GM12872 (cell line): ENCODE measurements at regions not wholly inside any gene's neighbourhood (a gene's known extent, or its start where the extent isn't known, plus 50 kb on each side); places are given as distances from the start of the nearest gene placed in this dataset.

Experiments used
- TF ChIP-seq, protein P1 (sequence below): IDR thresholded peaks from 3 replicates; pipeline ENCODE4 v1.5.1; 2011; ENCODE audit warnings: low read depth, mild to moderate bottlenecking, low read length, moderate library complexity; ENCODE audit not compliant: insufficient read depth

DNA sequence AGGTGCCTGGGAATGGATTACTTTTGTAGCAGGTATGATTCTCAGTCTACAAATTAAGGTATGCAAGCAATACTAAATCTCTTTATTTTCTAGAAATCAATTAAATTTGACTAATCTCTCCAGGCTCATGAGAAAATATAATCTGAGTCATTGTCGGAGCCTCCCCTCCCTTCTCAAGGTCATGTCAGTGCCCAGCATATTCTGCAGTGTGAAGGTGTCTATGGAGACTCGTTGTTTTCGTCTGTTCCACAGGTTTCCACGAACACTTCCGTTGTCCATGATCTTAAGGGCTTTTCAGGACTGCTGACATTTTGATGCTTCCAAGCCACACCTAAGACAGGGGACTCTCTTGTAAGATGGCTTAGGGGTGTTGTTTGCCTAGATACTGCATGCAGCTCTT lies 56.6 kb upstream of the SCOC start:
- TF ChIP-seq, protein P1, sequence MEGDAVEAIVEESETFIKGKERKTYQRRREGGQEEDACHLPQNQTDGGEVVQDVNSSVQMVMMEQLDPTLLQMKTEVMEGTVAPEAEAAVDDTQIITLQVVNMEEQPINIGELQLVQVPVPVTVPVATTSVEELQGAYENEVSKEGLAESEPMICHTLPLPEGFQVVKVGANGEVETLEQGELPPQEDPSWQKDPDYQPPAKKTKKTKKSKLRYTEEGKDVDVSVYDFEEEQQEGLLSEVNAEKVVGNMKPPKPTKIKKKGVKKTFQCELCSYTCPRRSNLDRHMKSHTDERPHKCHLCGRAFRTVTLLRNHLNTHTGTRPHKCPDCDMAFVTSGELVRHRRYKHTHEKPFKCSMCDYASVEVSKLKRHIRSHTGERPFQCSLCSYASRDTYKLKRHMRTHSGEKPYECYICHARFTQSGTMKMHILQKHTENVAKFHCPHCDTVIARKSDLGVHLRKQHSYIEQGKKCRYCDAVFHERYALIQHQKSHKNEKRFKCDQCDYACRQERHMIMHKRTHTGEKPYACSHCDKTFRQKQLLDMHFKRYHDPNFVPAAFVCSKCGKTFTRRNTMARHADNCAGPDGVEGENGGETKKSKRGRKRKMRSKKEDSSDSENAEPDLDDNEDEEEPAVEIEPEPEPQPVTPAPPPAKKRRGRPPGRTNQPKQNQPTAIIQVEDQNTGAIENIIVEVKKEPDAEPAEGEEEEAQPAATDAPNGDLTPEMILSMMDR: no peak

DNA sequence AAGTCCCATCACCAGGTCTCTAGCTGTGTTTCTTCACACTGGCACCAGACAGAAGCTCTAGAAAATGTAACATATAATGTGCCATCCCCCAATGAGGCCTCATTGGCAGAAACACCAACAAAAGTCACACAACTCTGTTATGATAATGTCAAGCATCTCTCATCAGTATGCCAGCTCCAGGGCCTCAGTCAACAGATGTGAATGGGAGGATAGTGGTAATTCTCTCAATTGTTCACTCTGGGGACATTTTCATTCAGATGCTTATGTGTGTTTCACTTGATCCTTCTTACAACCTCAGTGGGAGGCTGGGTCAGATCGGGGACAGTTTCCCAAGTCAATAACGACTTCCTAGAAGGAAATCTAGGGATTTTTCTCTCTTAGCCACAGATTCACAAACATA lies 57.5 kb upstream of the SCOC start:
- TF ChIP-seq, protein P1: no peak

DNA sequence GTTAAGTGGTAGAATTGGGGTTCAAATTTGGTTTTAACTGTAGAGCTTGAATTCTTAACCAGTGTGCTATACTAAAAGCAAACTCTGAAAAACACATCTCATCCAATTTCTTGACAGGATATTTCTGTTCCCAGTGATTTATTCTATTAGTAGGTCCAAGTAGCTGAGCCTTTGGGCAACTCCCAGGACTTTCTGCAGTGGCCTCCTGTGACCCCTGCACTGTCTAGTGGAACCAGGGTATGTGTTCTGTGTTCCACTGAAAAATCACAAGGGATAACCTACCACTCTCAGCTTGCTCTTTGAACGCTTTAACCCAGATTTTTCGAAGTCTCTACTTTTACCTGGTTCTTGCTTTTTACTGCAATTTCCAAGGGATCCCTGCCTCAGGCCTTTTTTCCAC lies 58.0 kb upstream of the SCOC start:
- TF ChIP-seq, protein P1: no peak

DNA sequence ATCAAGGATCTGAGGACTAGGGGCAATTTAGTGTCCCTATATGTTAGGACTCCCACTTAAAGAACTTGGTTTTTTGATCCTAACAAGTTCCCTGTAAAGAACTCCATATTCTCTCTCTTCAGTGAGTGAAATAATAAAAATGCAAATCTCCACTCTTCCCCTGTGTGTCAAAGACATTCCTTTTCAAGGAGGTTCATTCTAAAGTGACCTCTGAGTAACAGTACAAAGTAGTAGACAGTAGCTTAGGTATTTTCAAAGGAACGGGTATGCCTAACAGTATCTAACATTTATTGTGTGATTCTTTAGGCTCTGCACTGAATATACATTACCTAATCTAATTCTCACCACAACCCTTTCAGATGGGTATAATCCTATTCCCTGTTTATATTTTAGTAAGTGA lies 58.4 kb upstream of the SCOC start:
- TF ChIP-seq, protein P1: no peak

DNA sequence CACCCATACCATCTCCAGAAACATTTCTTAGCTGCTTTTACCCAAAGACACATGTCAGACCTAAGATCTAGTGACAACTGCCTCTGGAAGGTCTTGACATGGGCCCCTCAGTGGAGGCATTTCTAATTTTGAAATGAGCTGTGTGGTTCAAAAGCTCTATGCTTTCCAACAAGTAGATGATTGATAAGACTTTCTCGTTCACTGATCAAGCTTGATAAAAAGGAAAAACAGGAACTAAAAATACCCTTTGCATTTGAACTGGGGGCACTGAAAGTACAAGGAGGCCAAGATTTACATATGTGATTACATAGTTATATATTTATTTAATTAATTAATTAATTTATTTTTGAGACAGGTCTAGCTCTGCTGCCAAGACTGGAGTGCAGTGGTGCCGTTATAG lies 61.3 kb upstream of the SCOC start:
- TF ChIP-seq, protein P1: no peak

DNA sequence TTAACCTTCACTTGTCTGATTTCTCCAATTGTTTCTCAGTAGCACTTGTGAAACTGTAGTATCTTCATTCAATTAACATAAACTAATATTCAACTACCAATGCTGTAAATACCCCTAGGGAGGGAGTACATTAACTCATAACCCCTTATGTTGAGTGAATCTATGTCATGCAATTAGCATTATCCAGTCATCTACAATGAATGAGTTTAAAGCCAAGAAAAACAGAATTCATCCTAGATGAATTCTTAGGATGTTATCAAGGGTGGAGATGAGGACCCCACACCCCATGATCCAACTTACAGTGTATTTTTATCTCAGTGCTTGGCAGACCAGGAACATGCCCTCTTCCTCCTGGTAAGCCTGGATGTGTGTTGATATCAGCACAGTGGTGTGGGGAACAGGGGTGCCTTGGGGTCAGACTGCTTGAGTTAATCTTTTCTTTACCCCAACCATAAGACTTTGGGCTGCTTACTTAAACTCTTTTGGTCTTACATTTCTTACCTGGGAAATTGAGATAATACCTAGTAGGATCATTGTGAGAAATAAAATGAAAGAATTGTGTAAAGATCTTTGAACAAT lies 62.1 kb upstream of the SCOC start:
- TF ChIP-seq, protein P1: no peak

DNA sequence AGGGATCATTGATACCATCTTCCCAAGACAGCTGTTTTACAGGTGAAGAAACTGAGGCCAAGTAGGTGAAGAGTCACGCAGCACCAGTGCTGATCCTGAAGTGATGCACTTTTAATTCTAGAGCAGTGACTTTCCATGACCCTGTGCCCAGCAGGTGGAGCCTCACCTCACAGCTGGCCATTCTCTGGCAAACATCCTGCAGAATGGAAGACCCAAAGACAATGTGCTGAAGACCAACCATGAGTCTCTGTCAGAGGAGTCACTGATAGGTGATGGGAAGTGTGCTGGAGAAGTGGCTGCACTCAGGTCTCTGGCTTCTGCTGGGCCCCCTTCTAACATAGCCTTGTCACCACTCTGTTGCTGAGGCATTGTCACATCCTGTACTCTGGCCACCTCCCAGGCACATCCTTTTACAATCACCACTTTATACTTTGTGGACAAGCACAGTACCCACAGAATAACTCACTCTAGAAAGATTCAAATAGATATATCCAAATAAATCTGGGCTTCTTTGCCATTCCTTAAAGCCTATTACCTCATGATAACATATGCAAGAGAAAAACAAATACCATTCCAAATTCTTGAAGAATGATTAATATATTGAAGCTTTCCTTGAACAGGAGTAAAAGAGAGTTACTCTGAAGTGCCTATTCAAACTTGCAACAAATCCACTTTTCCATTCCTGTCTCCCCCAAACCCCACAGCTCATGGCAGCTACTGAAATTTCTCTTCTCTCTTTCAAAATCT lies 64.1 kb upstream of the SCOC start:
- TF ChIP-seq, protein P1: peak; percentile 14; the same call in 1 of the 3 replicates
